Ammon's horn (tissue), 1 donor: ENCODE measurements at regions not wholly inside any gene's neighbourhood (a gene's known extent, or its start where the extent isn't known, plus 50 kb on each side); places are given as distances from the start of the nearest gene placed in this dataset.

Experiments
- DNase-seq: peaks from one replicate; pipeline ENCODE4 v3.0.0-alpha.2; 2016; ENCODE audit warnings: low spot score

DNA sequence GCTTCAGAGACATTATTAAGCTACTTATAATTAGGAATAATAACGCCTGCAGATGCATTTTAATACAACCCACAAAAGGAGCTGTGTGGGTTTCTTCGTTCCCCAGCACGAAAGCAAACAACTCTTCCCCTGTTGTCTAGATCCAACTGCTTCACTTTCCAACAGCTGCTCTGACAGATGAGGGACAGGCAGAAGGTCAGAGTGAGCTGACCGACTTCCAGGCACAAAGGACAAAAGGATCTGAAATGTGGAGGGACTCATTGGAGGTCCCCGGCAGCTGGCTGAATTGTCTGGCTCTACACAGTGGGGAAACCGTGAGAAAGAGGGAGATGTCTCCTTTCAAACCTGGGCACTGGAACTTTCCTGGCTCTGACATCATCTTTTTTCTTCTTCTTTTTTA is 79.1 kb upstream of the ALDH1B1 start:
- no peak for DNase-seq

DNA sequence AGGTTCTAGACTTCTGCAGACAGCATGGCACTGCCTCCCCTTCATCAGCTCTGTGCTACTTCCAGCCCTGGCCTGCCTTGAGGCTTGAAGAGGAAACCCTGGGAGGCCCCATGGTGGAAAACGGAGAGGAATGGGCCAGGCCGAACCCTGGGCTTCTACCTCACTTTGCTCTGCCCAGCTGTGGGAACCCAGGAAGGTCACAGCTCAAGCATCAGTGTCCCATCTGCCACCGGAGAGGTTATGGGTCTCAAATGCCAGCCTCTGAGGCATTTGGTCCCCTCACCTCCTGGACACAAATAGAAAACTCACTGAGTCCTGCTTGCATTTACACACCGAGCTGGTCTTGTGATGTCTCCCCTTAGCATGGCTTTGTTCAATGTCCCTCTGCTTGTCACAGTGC is 80.1 kb upstream of the ALDH1B1 start:
- no peak for DNase-seq

DNA sequence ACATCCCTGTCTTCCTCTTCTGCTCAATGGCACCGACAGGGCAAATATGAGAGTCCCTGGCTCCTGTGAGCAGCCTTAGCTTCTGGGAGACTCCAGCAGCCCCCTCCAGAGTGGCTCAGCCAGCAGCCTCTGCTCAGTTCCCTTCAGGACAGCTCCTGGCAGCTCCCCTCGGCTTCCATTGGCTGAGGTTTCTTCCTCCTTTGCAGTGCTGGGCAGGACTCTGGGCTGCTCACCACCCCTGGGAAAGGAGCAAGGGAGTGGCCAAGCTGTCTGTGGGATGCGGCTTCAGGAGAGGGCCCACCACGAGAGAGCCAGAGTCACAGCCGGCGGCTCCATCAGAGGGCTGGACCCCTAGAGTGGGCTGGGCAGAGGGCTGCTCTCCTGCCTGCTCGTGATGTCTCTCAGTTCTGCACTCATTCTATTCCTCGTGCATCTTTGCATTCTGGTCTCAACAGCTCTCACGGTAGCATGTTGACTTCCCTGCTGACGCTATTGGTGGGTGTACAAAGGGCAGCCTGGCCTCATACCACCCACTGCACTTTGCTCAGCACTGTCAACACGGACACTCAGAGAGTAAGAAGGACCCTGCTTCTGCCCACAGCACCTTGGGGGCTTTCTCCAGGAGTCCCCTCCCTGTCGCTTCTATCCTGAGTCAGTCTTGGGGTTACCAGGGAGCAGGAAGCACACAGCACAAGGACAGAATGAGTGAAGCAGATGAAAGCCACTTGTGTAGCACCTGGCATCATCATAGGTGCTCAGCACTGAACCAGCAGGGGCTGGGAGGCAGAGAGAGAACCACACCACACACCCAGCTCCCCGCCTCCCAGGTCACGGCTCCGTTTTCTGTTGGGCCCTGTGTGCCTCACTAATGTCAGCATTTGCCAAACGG is 80.9 kb upstream of the ALDH1B1 start:
- no peak for DNase-seq

DNA sequence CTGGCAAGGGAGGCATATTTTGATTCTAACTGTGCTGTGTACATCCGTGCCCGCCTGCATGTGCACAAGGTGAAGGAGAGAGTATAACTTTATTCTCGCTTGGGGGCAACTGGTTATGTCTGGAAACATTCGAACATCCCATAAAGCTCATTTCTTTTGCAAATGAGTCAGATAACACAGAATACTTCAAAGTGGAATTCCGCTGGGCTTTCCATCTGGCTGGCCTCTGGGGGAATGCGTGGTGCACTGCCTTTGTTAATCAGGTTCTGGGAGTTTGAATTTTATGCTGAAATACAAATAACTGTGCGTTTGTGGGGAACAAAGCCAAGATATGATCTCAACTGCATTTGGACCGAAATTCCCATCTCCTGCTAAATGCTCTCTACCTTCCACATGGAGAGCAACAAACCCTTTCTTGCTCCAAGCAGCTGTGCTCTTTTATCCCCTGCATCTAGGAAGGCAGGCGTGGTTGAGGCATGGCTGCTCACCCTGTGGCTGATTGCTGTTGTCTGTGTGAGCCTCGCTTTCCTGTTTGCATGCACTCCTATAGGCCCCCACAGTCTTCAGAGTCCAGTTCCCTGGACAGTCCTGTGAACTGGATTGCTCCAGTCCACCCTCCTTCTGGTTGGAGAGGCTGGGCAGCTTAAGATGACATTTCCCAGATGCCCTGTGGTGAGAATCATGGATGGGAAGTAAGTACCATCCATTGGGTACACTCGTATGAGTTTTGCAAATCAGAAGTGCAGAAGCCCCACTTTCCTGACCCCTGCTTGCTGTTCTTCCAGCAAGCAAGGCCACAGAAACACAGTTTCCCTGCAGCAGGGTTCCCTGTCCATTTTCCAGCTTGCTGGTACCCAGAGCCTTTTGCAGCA is 82.9 kb upstream of the ALDH1B1 start:
- DNase-seq, result peak; percentile 28

DNA sequence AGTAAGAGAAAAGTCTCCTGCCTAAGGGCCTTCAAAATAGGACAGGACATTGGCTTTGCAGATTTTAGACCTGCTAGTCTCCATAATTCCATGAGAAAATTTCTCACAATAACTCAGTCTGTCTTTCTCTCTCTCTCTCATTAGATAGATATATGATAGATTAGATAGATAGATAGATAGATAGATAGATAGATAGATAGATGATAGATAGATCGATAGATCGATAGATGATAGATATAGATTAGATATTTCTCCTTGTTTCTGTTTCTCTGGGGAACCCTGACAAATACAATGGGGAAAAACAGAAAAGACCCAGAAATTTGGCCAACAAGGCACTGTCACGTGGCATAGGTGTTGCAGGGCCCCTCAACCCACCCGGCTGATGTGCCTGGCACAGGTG is 84.4 kb upstream of the ALDH1B1 start:
- no peak for DNase-seq

DNA sequence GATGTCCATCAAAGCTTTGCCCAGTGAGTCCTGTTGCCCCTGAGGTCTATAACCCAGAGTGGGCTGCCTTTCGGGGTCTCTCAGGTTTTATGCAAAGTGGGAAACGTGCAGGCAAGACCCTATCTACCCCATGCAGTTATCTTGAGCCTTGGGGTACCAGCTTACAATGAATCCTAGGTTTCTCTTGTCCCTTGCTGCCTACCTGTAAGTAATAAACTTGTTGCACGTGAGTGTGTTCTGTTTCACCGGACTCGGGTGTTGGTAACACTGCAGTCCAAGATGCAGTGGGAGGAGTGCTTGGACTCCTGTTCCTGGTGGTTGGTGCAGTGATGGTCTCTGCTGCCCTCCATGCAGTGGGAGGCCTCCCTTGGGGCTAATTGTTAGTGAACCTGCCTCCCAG is 85.6 kb upstream of the ALDH1B1 start:
- DNase-seq, result no peak

DNA sequence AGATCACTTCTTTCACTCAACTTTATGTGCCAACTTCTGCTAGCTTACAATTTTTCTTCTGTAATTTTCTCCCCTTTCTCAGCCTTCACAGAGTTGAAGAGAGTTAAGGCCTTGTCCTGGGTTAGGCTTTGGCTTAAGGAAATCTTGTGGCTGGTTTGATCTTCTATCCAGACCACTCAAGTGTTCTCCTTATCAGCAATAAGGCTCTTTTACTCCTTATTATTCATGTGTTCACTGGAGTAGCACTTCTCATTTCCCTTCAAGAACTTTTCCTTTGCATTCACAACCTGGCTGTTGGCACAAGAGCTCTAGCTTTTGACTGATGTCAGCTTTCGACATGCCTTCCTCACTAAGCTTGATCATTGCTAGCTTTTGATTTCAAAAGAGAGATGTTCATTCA is 86.9 kb upstream of the ALDH1B1 start:
- no peak for DNase-seq

DNA sequence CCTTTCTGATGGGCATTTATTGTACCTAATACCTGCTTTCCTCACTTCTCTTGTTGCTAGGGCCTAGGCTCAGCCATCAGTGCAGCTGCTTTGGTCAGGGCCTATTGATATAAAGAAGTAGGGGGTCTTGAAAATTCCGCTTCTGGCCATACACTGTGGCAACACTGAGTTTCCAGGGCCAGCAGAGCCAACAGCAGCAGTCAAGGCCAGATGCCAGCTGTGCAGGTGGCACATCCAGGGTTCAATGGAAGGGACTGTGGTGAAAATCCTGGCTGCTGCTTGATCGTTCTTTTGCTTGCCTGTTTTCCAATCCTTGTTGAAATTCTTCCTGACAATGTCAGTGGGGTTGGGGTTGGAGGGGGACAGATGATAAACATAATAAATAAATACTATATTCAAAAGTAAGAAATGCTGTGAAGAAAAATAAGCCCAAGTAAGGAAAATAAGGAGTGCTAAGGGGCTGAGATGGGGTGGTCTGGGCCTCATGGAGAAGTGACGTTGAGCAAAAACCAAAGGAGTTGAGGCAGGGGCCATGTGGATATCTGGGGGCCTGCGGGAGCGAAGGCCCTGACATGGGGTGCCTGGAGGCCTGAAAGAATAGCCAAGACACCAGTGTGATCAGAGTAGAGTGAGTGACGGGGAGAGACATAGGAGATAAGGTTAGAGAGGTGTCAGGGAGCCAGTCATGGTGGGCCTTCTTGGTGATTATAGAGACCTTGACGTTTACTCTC is 91.0 kb upstream of the ALDH1B1 start:
- DNase-seq, result no peak

DNA sequence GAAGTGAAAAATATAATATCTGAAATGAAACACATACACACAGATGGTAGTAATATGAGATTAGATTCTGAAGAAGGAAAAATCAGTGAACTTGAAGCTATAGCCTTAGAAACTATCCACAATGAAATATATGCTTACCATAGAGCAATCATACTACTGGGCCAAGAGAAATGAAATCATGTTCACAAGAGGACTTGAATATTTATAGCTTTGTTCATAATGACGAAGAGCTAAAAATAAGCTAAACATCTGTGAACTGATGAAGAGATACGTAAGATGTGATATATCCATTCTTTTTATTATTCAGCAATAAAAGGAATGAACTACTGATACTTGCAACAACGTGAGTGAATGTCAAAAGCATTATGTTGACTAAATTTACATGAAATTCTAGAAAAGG is 92.6 kb upstream of the ALDH1B1 start:
- DNase-seq, result no peak

DNA sequence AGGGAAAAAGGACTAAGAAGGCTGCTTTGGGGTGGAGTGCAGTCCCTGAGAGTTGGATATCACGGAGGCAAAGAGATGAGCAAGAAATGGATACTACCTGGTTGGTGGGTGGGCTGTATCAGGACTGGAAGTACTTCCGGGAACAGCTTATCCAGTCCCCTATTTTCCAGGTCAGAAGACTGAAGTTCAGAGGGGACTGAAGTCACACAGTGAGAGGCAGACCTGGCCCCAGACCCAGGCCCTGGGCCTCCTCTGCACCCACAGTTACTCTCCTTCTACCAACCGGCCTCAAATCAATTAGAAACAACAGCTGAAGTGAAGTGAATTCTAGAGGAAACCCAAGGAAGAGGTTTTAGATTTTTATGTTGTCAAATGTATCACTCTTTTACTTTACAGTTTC is 93.6 kb upstream of the ALDH1B1 start:
- no peak for DNase-seq

DNA sequence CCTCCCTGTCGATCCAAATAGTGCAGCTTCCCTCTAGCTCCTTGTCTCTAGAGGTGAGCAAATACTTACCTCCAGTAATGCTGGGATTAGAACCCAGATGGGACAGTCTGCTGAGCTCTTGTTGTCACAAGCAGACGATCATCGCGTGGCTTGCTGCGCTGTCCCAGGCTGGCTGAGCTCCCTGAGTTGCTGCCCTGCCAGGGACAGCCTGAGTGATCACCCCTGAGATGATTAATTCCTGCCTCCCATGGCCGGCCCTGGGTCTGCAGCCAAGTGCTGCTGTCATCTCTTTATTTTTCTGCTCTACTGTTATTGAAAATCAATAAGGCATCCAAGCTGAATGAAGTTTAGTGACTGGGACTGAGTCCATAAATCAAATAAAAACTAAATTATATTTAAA is 94.0 kb upstream of the ALDH1B1 start:
- DNase-seq, result no peak

DNA sequence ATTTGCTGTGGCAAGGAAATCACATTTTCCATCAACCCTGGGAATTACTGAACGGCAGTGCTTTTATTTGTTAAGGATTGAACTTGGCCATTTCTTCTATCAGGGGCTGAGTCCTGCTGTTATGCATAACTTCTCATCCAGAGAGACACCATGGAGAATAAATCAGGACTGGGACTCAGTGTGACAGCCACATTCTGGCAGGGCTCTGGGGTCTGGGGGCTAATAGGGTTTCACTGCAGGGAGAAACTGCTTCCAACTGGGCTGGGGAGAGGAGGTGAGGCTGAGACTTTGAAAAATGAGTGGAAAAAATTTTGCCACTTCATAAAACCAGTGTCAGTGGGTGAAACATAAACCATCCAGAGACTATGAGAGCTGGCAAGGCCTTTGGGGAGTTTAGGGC is 95.7 kb upstream of the ALDH1B1 start:
- no peak for DNase-seq

DNA sequence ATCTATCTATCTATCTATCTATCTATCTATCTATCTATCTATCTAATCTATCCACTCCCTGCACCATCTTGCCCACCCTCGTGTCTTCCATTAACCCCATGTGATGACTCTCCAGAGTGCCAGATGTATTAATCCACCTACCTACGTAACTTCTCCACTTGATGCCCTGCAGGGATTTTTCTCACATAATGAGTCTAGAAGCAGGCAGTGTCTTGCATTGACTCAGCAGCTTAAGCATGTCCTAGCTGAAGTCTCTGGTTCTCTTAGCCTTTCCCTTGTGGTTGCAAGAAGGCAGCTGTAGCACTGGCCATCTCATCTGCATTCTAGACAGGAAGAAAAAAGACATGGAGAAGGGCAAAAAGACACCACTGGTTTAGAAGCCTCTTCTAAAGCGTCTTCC is 96.7 kb upstream of the ALDH1B1 start:
- no peak for DNase-seq

DNA sequence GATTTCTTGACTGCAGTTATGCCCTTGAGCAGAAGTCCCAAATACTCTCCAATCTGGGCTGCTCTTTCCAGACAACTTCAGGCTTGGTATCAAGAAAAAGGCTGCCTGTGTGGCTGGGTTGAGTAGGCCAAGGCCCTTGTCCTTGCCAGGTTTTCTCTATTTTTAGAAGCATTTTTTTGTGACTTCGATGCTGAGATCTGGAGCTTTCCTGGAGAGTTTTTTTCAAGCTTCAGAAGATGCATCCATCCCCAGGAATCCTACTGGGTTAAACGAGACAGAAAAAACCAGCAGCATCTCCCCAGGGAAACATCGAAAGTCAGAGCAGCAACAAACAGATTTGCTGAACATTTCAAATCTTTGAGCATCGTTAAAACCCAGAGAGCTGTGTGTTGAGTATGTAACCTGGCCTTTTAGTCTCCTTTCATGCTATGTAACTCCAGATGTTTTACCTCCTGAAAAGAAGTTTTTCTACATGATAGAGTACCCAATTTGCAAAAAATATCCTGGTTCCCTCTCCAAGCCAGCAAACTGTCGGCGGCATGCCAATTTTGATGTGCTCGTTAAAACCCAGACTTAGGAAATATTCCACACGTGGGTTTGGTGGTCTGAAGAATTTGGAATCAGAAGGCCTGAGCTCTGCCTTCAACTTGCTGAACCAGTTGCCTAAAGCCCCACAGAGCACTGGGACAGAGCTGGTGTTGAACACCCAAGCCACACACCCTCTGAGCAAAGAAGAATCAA is 98.1 kb upstream of the ALDH1B1 start:
- DNase-seq, result no peak

DNA sequence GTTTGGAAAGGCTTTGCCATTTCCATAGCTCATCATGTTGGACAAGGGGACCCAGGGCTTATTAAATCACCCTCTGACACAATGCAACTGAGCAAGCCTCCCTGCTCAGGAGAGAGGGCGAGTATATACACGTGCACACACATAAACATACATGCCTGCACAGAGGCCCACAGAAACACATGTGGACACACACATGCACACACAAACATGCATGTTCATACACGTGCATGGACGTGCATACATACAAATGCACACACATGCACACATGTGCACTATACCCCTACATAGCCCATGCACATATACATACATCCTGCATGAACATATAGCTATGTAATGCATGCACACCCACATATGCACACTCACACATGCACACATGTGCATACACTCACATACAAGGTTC is 99.5 kb upstream of the ALDH1B1 start:
- no peak for DNase-seq

DNA sequence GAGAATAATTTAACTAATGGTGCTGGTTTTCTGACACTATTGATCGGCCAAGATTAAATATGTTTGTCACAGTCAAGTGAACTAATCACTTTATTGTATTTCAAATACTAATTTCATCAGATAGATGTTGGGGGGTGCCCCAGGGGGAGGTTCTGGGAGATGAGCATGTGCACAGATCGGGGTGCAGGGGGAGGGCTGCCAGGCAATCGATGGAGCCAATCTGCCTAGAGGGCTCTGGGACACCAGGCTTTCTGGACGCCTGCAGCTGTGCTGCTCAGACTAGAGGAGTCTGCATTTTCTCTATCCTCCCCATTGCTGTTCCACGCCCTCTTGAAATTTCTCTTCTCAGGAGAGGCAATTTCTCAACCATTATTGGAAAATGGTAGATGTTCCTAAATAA is 100.0 kb upstream of the ALDH1B1 start:
- no peak for DNase-seq

DNA sequence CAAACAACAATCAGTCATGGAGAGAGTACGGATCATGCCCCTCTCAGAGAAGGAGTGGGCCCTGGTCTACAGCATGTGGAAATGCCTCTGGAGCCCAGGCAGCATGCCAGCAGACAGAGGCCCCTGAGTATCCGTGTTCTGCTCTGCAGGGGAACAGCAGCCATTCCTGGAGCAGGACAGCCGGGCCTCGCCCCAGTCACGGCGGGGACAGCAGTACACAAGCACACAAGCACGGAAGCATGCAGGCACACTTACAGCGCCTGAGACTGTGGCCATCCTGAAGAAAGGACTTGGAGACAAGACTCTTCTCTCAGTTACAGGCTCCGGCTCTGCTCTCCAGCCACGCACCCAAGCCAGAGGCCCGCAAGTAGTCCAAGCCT is 102.6 kb upstream of the ALDH1B1 start:
- no peak for DNase-seq

DNA sequence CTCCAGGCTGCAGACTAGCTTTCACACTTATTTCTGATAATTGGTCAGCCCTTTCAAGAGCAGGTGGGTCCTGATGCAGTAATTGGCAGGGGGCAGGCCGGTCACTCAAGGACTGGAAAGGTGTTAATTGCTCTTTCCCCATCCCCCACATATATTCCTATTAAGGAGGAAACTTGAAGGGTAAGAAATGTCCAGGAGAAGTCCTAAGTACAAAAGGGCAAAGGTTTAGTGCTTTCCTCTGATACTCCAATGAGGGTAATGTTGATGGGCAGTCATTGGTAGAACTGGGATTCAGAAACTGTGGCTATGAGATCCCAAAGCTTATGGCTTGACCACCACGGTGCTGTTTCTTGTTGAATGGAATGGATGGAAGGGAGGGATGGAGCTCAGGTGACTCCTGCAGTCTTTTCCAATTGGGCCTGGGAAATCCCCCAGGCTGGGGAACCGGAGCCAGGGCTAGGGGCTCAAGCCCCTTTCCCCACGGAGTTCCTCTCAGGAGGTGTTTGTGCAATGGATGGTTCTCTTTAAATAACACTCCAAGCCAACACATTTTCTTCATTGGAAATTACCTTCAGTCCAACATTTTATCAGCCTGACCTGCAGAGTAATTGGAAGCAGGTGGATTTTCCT is 103.2 kb upstream of the ALDH1B1 start:
- no peak for DNase-seq

DNA sequence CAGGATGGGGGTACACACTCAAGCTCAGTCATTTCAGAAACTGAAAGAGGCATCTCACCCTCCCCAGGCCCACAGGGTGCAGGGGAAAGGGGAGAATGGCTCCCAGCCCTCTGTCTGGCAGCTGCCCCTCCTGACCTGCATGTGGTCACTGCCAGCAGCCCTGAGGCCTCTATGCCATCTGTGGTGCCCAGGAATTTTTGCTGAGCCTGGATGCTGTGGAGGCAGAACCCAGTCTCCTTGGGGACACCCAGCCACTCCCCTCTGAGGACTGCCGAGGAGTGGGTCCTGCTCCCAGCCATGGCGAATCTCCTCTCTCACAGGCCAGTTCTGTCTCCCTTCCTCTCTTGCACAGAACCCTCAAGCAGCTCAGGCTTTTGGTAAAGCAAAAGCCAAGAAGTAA is 104.0 kb upstream of the ALDH1B1 start:
- no peak for DNase-seq

DNA sequence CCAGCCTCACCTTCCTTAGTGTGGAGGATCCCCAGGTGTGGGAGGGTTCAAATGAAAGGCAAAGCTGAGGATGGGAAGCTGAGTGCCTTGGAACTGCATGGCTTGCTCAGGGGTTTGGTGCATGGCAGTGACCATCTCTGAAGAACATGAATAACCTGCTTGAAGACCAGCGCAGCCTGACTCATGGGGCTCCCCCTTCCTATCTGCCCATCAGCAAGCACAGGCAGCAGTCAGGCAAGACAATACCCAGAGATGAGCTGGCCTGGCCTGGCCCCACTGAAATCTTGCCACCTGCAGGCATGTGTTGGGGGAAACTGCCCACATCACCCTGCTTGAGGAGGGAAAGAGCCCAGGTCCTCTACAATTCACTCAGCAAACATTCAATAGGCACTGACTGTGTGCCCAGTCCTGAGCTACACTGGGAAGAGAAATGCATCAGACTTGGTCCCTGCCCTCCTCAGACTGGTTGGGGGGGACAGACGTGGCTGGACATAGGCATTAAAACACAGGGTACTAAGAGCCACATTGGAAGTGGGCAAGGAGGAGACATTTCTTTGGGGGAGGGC is 105.0 kb upstream of the ALDH1B1 start:
- no peak for DNase-seq

DNA sequence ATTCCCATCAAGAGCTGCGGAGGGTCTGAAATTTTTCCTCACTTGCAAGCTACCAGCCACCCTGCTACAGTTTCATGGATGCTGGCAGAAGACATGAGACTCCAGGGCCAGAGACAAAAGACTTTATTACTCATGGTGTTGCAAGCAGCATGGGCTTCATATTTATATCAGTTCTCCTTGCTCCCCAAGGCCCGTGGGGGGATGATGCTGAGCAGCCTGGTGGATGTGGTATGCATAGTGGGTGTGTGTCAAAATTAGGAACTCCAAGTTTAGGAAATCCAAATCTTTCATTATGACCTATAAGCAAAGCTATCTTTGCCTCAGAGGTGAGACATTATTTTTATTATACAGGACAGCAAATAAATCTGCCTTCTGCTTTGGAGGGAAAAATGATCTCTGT is 105.7 kb upstream of the ALDH1B1 start:
- DNase-seq, result no peak
